GM21360 (cell line): ENCODE measurements at regions not wholly inside any gene's neighbourhood (a gene's known extent, or its start where the extent isn't known, plus 50 kb on each side); places are given as distances from the start of the nearest gene placed in this dataset.
A peak's percentile ranks its signal among the peaks of the same experiment; 100 is the strongest.
"Not testable (repeated sequence)": the region's sequence is repeated elsewhere in the genome, so short reads cannot be mapped to it uniquely, and the experiment has no call there.

Experiments
- ATAC-seq: cut with Tn5 transposase; IDR thresholded peaks from one replicate; pipeline ENCODE4 v1.9.1; 2021; ENCODE audit warnings: mild to moderate bottlenecking, moderate library complexity; ENCODE audit not compliant: unreplicated experiment

GRCh38 chr18:10604182-10604581 is 78.4 kb downstream of the NAPG start:
- no peak for ATAC-seq

- ATAC-seq: peak; percentile 59
Measured at GRCh38 chr18:10606881-10607280, 81.1 kb downstream of the NAPG start.

- not testable (repeated sequence) for ATAC-seq
Measured at GRCh38 chr18:10607332-10608248, 81.8 kb downstream of the NAPG start.

GRCh38 chr18:10608450-10608849 is 82.6 kb downstream of the NAPG start:
- ATAC-seq: not testable (repeated sequence)

- not testable (repeated sequence) for ATAC-seq
Measured at GRCh38 chr18:10609046-10609445, 83.2 kb downstream of the NAPG start.

- not testable (repeated sequence) for ATAC-seq
Measured at GRCh38 chr18:10613226-10613625, 87.4 kb downstream of the NAPG start.

- not testable (repeated sequence) for ATAC-seq
Measured at GRCh38 chr18:10616714-10617113, 90.9 kb downstream of the NAPG start.

GRCh38 chr18:10618797-10619196 is 93.0 kb downstream of the NAPG start:
- ATAC-seq: not testable (repeated sequence)

- ATAC-seq: not testable (repeated sequence)
Measured at GRCh38 chr18:10619280-10619679, 93.5 kb downstream of the NAPG start.

- ATAC-seq: not testable (repeated sequence)
Measured at GRCh38 chr18:10619833-10620232, 94.0 kb downstream of the NAPG start.
